Fibroblast of skin of right quadriceps (primary cell): ENCODE measurements at regions not wholly inside any gene's neighbourhood (a gene's known extent, or its start where the extent isn't known, plus 50 kb on each side); places are given as distances from the start of the nearest gene placed in this dataset.

Experiments used
- DNase-seq: peaks from one replicate; pipeline ENCODE4 v3.0.0-alpha.2; 2013

GRCh38 chr5:122723606-122724352 is 51.1 kb upstream of the SNX2 start:
- DNase-seq = peak; percentile 88
